H1 (cell line): ENCODE measurements at regions not wholly inside any gene's neighbourhood (a gene's known extent, or its start where the extent isn't known, plus 50 kb on each side); places are given as distances from the start of the nearest gene placed in this dataset.

Source experiments
- CTCF ChIA-PET: fragments of 300-600 bp; sonication (Branson Sonifier 250); formaldehyde crosslinking; loops from one replicate; lab custom pipeline; 2021; ENCODE audit not compliant: partially characterized antibody; lab: Charles Lee
- POLR2A ChIA-PET: fragments of 300-600 bp; sonication (Branson Sonifier 250); formaldehyde crosslinking; loops from one replicate; lab custom pipeline; 2021; ENCODE audit warnings: inconsistent platforms; ENCODE audit not compliant: partially characterized antibody; lab: Charles Lee
- DNase-seq, 2 experiments: peaks; one replicate each; pipeline versions ENCODE4 v3.0.0 to v3.0.0-alpha.2; 2010 to 2022; ENCODE audit warnings: low spot score in 2 of 2, low read depth in 1 of 2, mixed read lengths in 1 of 2
- FAIRE-seq: peaks from 2 replicates; lab custom pipeline; 2011; peaks lifted over from hg19 to GRCh38; lab: Jason Lieb, UNC
- H2AFZ ChIP-seq: 2 replicates; pipeline ENCODE4 v1.8.1; 2012; ENCODE audit warnings: low read length, inconsistent platforms
- H2AK5ac ChIP-seq: 2 replicates; pipeline ENCODE4 v1.6.1; 2013; ENCODE audit warnings: low read depth, low read length
- H2BK120ac ChIP-seq: replicated peaks from 2 replicates; pipeline ENCODE3; 2013; ENCODE audit warnings: low read depth, low read length, inconsistent platforms
- H2BK12ac ChIP-seq: 2 replicates; pipeline ENCODE4 v1.6.1; 2013; ENCODE audit warnings: low read depth, low read length
- H2BK15ac ChIP-seq: 2 replicates; pipeline ENCODE4 v1.6.1; 2013; ENCODE audit warnings: low read length
- H2BK20ac ChIP-seq: 2 replicates; pipeline ENCODE4 v1.6.1; 2013; ENCODE audit warnings: low read length
- H2BK5ac ChIP-seq: 2 replicates; pipeline ENCODE4 v1.6.1; 2013; ENCODE audit warnings: low read depth, low read length
- H3K14ac ChIP-seq: 2 replicates; pipeline ENCODE4 v1.6.1; 2013; ENCODE audit warnings: inconsistent platforms; ENCODE audit not compliant: insufficient read length
- H3K18ac ChIP-seq: 2 replicates; pipeline ENCODE4 v1.6.1; 2013; ENCODE audit warnings: low read length; ENCODE audit errors: extremely low read depth
- H3K23ac ChIP-seq: 2 replicates; pipeline ENCODE4 v1.6.1; 2013; ENCODE audit warnings: inconsistent platforms; ENCODE audit not compliant: insufficient read length
- H3K23me2 ChIP-seq: 2 replicates; pipeline ENCODE4 v1.6.1; 2013; ENCODE audit warnings: low read depth, low read length
- H3K27ac ChIP-seq: 2 replicates; pipeline ENCODE4 v1.6.1; 2011; ENCODE audit warnings: low read depth, low read length, inconsistent platforms
- H3K27me3 ChIP-seq, 4 experiments: replicated peaks in 1 of 4; 1 replicate in 1 of 4; 2 replicates in 3 of 4; pipeline versions ENCODE4 v1.6.1 to v1.8.1; 2011 to 2013; ENCODE audit warnings: low read length in 3 of 4, mild to moderate bottlenecking in 3 of 4, inconsistent platforms in 2 of 4, mixed read lengths in 2 of 4, moderate library complexity in 1 of 4; ENCODE audit not compliant: control insufficient read depth in 3 of 4, insufficient read depth in 3 of 4; ENCODE audit errors: extremely low read depth in 1 of 4
- H3K36me3 ChIP-seq, 4 experiments: 2 replicates each; pipeline versions ENCODE4 v1.6.1 to v1.8.1; 2011 to 2013; ENCODE audit warnings: mild to moderate bottlenecking in 4 of 4, low read length in 3 of 4, moderate library complexity in 2 of 4, control low read depth in 1 of 4, inconsistent platforms in 1 of 4; ENCODE audit not compliant: insufficient read depth in 4 of 4, control insufficient read depth in 2 of 4
- H3K4ac ChIP-seq: replicated peaks from 2 replicates; pipeline ENCODE3; 2013; ENCODE audit warnings: low read length, low read depth, mixed read lengths, inconsistent platforms; ENCODE audit not compliant: insufficient read length
- H3K4me1 ChIP-seq, 4 experiments: replicated peaks in 1 of 4; 1 replicate in 1 of 4; 2 replicates in 3 of 4; pipeline versions ENCODE4 v1.6.1 to v1.8.1; 2011 to 2013; ENCODE audit warnings: low read length in 3 of 4, inconsistent platforms in 2 of 4, mixed read lengths in 1 of 4; ENCODE audit not compliant: insufficient read depth in 4 of 4, control insufficient read depth in 3 of 4
- H3K4me2 ChIP-seq, 2 experiments: 2 replicates each; pipeline versions ENCODE4 v1.6.1 to v1.8.1; 2011 to 2013; ENCODE audit warnings: low read depth in 2 of 2, low read length in 2 of 2, control low read depth in 1 of 2, inconsistent platforms in 1 of 2, mild to moderate bottlenecking in 1 of 2; ENCODE audit not compliant: insufficient read depth in 1 of 2
- H3K4me3 ChIP-seq, 4 experiments: fragments of 200-600, 300-600 bp in 1 of 4; sonication (generic), shearing (Covaris generic), sonication (Bioruptor Twin) in 1 of 4; 2 replicates each; pipeline versions ENCODE4 v1.5.1 to v1.8.1; 2011 to 2016; ENCODE audit warnings: low read length in 4 of 4, low read depth in 3 of 4, control low read depth in 2 of 4, inconsistent platforms in 2 of 4, mild to moderate bottlenecking in 2 of 4, mixed read lengths in 1 of 4, moderate library complexity in 1 of 4; ENCODE audit not compliant: insufficient read depth in 2 of 4; ENCODE audit errors: extremely low read depth in 1 of 4
- H3K56ac ChIP-seq: replicated peaks from 2 replicates; pipeline ENCODE3; 2013; ENCODE audit warnings: low read depth, mild to moderate bottlenecking, mixed read lengths, low read length, inconsistent platforms; ENCODE audit not compliant: insufficient read length
- H3K79me1 ChIP-seq: 2 replicates; pipeline ENCODE4 v1.6.1; 2013; ENCODE audit warnings: low read depth, low read length, control low read depth
- H3K79me2 ChIP-seq, 2 experiments: 2 replicates each; pipeline versions ENCODE4 v1.6.1 to v1.8.1; 2012 to 2013; ENCODE audit warnings: low read length in 2 of 2, mild to moderate bottlenecking in 2 of 2, inconsistent platforms in 1 of 2; ENCODE audit not compliant: insufficient read depth in 2 of 2, control insufficient read depth in 1 of 2
- H3K9ac ChIP-seq, 4 experiments: replicated peaks in 1 of 4; 1 replicate in 1 of 4; 2 replicates in 3 of 4; pipeline versions ENCODE4 v1.6.1 to v1.8.1; 2011 to 2013; ENCODE audit warnings: low read depth in 3 of 4, low read length in 3 of 4, control low read depth in 2 of 4, mild to moderate bottlenecking in 2 of 4, moderate library complexity in 2 of 4, inconsistent platforms in 1 of 4; ENCODE audit errors: extremely low read depth in 1 of 4
- H3K9me3 ChIP-seq, 2 experiments: 2 replicates each; pipeline versions ENCODE4 v1.6.1 to v1.8.1; 2012 to 2013; ENCODE audit warnings: mild to moderate bottlenecking in 2 of 2, moderate library complexity in 2 of 2, control low read depth in 1 of 2, inconsistent platforms in 1 of 2, low read depth in 1 of 2, low read length in 1 of 2, mixed read lengths in 1 of 2; ENCODE audit not compliant: insufficient read depth in 2 of 2
- H4K20me1 ChIP-seq, 2 experiments: replicated peaks in 1 of 2; 2 replicates each; pipeline versions ENCODE3 to v1.8.1; 2011 to 2013; ENCODE audit warnings: inconsistent platforms in 2 of 2, low read length in 2 of 2, mild to moderate bottlenecking in 1 of 2; ENCODE audit not compliant: insufficient read depth in 2 of 2, control insufficient read depth in 1 of 2
- H4K5ac ChIP-seq: 2 replicates; pipeline ENCODE4 v1.6.1; 2013; ENCODE audit warnings: low read length, low read depth, mixed read lengths, inconsistent platforms; ENCODE audit not compliant: insufficient read length
- H4K8ac ChIP-seq: 2 replicates; pipeline ENCODE4 v1.8.0; 2013; ENCODE audit warnings: mild to moderate bottlenecking, moderate library complexity, low read length, inconsistent platforms; ENCODE audit not compliant: insufficient read depth; ENCODE audit errors: extremely low read depth
- H4K91ac ChIP-seq: replicated peaks from 2 replicates; pipeline ENCODE3; 2013; ENCODE audit warnings: low read length, mixed read lengths, inconsistent platforms; ENCODE audit not compliant: insufficient read length
- PHF8 ChIP-seq: fragments of 200-600 bp; sonication (generic); conservative IDR thresholded peaks from 2 replicates; pipeline ENCODE4 v1.7.1; 2012; ENCODE audit warnings: low read depth, mild to moderate bottlenecking, inconsistent platforms, low read length, moderate library complexity
- TCF12 ChIP-seq: IDR thresholded peaks from 2 replicates; pipeline ENCODE4 v1.6.1; 2011; ENCODE audit warnings: low read depth, mild to moderate bottlenecking, low read length
- WGBS, 2 experiments: shearing (Covaris generic) in 1 of 2; methylation state at CpG; one replicate each; pipeline versions ENCODE4 v1.1.6 to v1.1.7; 2013 to 2015; ENCODE audit warnings: low lambda C conversion rate in 2 of 2, mixed read lengths in 2 of 2, inconsistent platforms in 1 of 2, low coverage in 1 of 2, missing lambda C conversion rate in 1 of 2; ENCODE audit not compliant: insufficient replicate concordance in 2 of 2, insufficient coverage in 1 of 2, insufficient read length in 1 of 2; ENCODE audit errors: extremely low coverage in 1 of 2, missing lambda C conversion rate in 1 of 2; 5-methylcytosine and 5-hydroxymethylcytosine counted together

GRCh38 chr2:146890491-146890890, 954.3 kb upstream of the ACVR2A start:
- H4K5ac ChIP-seq = no peak overlapping the region
- no peak overlapping the region for H2BK120ac ChIP-seq
- H3K4me3 ChIP-seq = no peak overlapping the region
- H2AK5ac ChIP-seq = no peak overlapping the region
- H2AFZ ChIP-seq = no peak overlapping the region
- FAIRE-seq (no peak), DNase-seq (no peak)
- no peak overlapping the region for H3K4ac ChIP-seq
- H3K36me3 ChIP-seq = no peaks in the 10 kb centered on the region
- H3K79me1 ChIP-seq = no peaks in the 10 kb centered on the region
- ChIA-PET CTCF (no interaction called here), POLR2A (no interaction called here)
- H3K4me1 ChIP-seq = no peaks in the 10 kb centered on the region
- H2BK12ac ChIP-seq = no peak overlapping the region
- no peaks in the 10 kb centered on the region for H3K79me2 ChIP-seq
- H2BK5ac ChIP-seq = no peak overlapping the region
- no peak overlapping the region for H3K14ac ChIP-seq
- H2BK15ac ChIP-seq = no peak overlapping the region
- no peaks in the 10 kb centered on the region for H3K9me3 ChIP-seq
- H3K9ac ChIP-seq = no peak overlapping the region
- H3K4me2 ChIP-seq = no peak overlapping the region
- H3K18ac ChIP-seq = no peak overlapping the region
- no peaks in the 10 kb centered on the region for H3K27me3 ChIP-seq
- no peak overlapping the region for H3K23ac ChIP-seq
- no peaks in the 10 kb centered on the region for H3K23me2 ChIP-seq
- H4K20me1 ChIP-seq = no peaks in the 10 kb centered on the region
- H4K8ac ChIP-seq = no peak overlapping the region
- H3K56ac ChIP-seq = no peak overlapping the region
- no peak overlapping the region for H4K91ac ChIP-seq
- H2BK20ac ChIP-seq = no peak overlapping the region
- 90% methylated on average over 2 of the region's 2 CpGs; no CpG with 5 or more reads in 1 of the 2 experiments for WGBS, 2 experiments
- TF ChIP-seq TCF12 = no peak
- no peak for TF ChIP-seq PHF8
- no peak overlapping the region for H3K27ac ChIP-seq
